ENCODE measurements at regions not wholly inside any gene's neighbourhood (a gene's known extent, or its start where the extent isn't known, plus 50 kb on each side); places are given as distances from the start of the nearest gene placed in this dataset.

GRCh38 chr2:102943251-102943650 lies 181.4 kb downstream of the TMEM182 start:
- no peak for TF ChIP-seq CTCF (IDR thresholded peaks at IDR 0.05 in 8 of 11, conservative IDR thresholded peaks at IDR 0.05 in 3 of 11)
- TF ChIP-seq POLR2AphosphoS5 (IDR thresholded peaks at IDR 0.05): no peak
